Naive thymus-derived CD4-positive, alpha-beta T cell (primary cell): ENCODE measurements at regions not wholly inside any gene's neighbourhood (a gene's known extent, or its start where the extent isn't known, plus 50 kb on each side); places are given as distances from the start of the nearest gene placed in this dataset.
A peak's percentile ranks its signal among the peaks of the same experiment; 100 is the strongest.
"Not testable (repeated sequence)": the region's sequence is repeated elsewhere in the genome, so short reads cannot be mapped to it uniquely, and the experiment has no call there.

Experiments
- ATAC-seq: fragments of 150-1000 bp; cut with Tn5 transposase; 2 replicates; pipeline ENCODE4 v1.10.0; 2021; ENCODE audit warnings: mild to moderate bottlenecking, moderate library complexity
- CTCF ChIA-PET: fragments of 350-600 bp; sonication (Branson Sonifier 250); formaldehyde crosslinking; loops from one replicate; lab custom pipeline; 2021; ENCODE audit warnings: antibody characterized with exemption; lab: Charles Lee
- POLR2A ChIA-PET: fragments of 350-600 bp; sonication (Branson Sonifier 250); formaldehyde crosslinking; loops from one replicate; lab custom pipeline; 2021; ENCODE audit warnings: antibody characterized with exemption, inconsistent platforms; lab: Charles Lee
- DNase-seq, 9 donors: peaks; one replicate each; pipeline versions ENCODE4 v3.0.0 to v3.0.0-alpha.2; 2020 to 2022; ENCODE audit warnings: mixed read lengths in 1 of 9
- H3K27ac ChIP-seq: one replicate; pipeline ENCODE4 v1.7.0; 2013; ENCODE audit warnings: mild to moderate bottlenecking, low read depth, low read length, moderate library complexity
- H3K27me3 ChIP-seq, 2 donors: one replicate each; pipeline ENCODE4 v1.7.0; 2013; ENCODE audit warnings: low read length in 2 of 2, mild to moderate bottlenecking in 2 of 2, moderate library complexity in 2 of 2; ENCODE audit not compliant: control insufficient read depth in 2 of 2, insufficient read depth in 2 of 2
- H3K36me3 ChIP-seq, 3 experiments: 1 replicate in 2 of 3; 2 replicates in 1 of 3; pipeline ENCODE4 v1.7.0; 2013; ENCODE audit warnings: low read length in 3 of 3, mild to moderate bottlenecking in 3 of 3, moderate library complexity in 1 of 3; ENCODE audit not compliant: insufficient read depth in 3 of 3, control insufficient read depth in 2 of 3
- H3K4me1 ChIP-seq, 2 donors: one replicate each; pipeline ENCODE4 v1.7.0; 2013; ENCODE audit warnings: low read length in 2 of 2, mild to moderate bottlenecking in 2 of 2, moderate library complexity in 1 of 2; ENCODE audit not compliant: control insufficient read depth in 2 of 2, insufficient read depth in 2 of 2
- H3K4me3 ChIP-seq: 2 replicates; pipeline ENCODE4 v1.7.0; 2013; ENCODE audit warnings: mild to moderate bottlenecking, low read length
- H3K9me3 ChIP-seq, 3 experiments: 1 replicate in 2 of 3; 2 replicates in 1 of 3; pipeline ENCODE4 v1.7.0; 2013; ENCODE audit warnings: low read length in 3 of 3; ENCODE audit not compliant: control insufficient read depth in 2 of 3
- H3K27ac Mint-ChIP-seq, 9 donors: one replicate each; pipeline ENCODE4 v1.8.0; 2020 to 2022; ENCODE audit warnings: mixed read lengths in 9 of 9, mild to moderate bottlenecking in 8 of 9, moderate library complexity in 5 of 9, inconsistent platforms in 2 of 9
- H3K27me3 Mint-ChIP-seq, 5 donors: one replicate each; pipeline ENCODE4 v1.8.0; 2021 to 2022; ENCODE audit warnings: mixed read lengths in 5 of 5, mild to moderate bottlenecking in 1 of 5
- H3K36me3 Mint-ChIP-seq, 5 donors: one replicate each; pipeline ENCODE4 v1.8.0; 2020 to 2022; ENCODE audit warnings: mixed read lengths in 5 of 5, mild to moderate bottlenecking in 3 of 5, inconsistent platforms in 1 of 5
- H3K4me1 Mint-ChIP-seq, 7 donors: one replicate each; pipeline ENCODE4 v1.8.0; 2020 to 2022; ENCODE audit warnings: mixed read lengths in 7 of 7, mild to moderate bottlenecking in 3 of 7, inconsistent platforms in 1 of 7
- H3K4me3 Mint-ChIP-seq, 10 donors: one replicate each; pipeline ENCODE4 v1.8.0; 2020 to 2022; ENCODE audit warnings: mild to moderate bottlenecking in 10 of 10, mixed read lengths in 10 of 10, moderate library complexity in 6 of 10, inconsistent platforms in 2 of 10
- H3K9me3 Mint-ChIP-seq, 11 donors: one replicate each; pipeline ENCODE4 v1.8.0; 2020 to 2022; ENCODE audit warnings: mixed read lengths in 11 of 11, mild to moderate bottlenecking in 4 of 11, inconsistent platforms in 1 of 11, moderate library complexity in 1 of 11
- intact Hi-C, 2 donors: fragments of 100-400 bp; cut with micrococcal nuclease; formaldehyde crosslinking; loops; one replicate each; pipeline ENCODE4 v1.15.1; 2023

- peaks cover 0 to 8% (median under 1%) of the 10 kb centered on the region in 5 donors for H3K36me3 Mint-ChIP-seq
- H3K36me3 ChIP-seq, result no peaks in the 10 kb centered on the region
- no peak overlapping the region for H3K4me3 Mint-ChIP-seq
- intact Hi-C loops, result no loop called here
- H3K4me3 ChIP-seq, result no peak overlapping the region
- ChIA-PET POLR2A (no interaction called here), CTCF (no interaction called here)
- H3K9me3 ChIP-seq, result no peaks in the 10 kb centered on the region
- H3K4me1 ChIP-seq, result no peaks in the 10 kb centered on the region
- no peak overlapping the region for H3K27ac Mint-ChIP-seq
- no peak overlapping the region for H3K27ac ChIP-seq
- no peak for DNase-seq
- H3K27me3 Mint-ChIP-seq, result peaks cover 0 to 12% (median 0%) of the 10 kb centered on the region in 5 donors
- no peaks in the 10 kb centered on the region for H3K27me3 ChIP-seq
- no peaks in the 10 kb centered on the region for H3K4me1 Mint-ChIP-seq
- H3K9me3 Mint-ChIP-seq, result peaks cover 0 to 13% (median 4%) of the 10 kb centered on the region in 11 donors
- ATAC-seq, result no peak
These were observed 85.6 kb upstream of the CCND2 start for GRCh38 chr12:4187916-4188315.

- H3K4me3 ChIP-seq, CTCF ChIA-PET, H3K4me1 Mint-ChIP-seq, H3K27ac ChIP-seq, intact Hi-C loops, POLR2A ChIA-PET, DNase-seq, H3K9me3 ChIP-seq, H3K27me3 ChIP-seq, H3K36me3 ChIP-seq, ATAC-seq, H3K27ac Mint-ChIP-seq, H3K4me3 Mint-ChIP-seq, H3K4me1 ChIP-seq: not testable (repeated sequence)
- Mint-ChIP-seq H3K36me3 (peaks cover 0 to 12% (median 4%) of the 10 kb centered on the region in 5 donors), H3K27me3 (peaks cover 0 to 12% (median 0%) of the 10 kb centered on the region in 5 donors), H3K9me3 (peaks cover 0 to 19% (median 7%) of the 10 kb centered on the region in 11 donors)
These were observed 86.2 kb upstream of the CCND2 start for GRCh38 chr12:4187315-4187714.

GRCh38 chr12:4178424-4179170 lies 95.0 kb upstream of the CCND2 start:
- Mint-ChIP-seq H3K36me3 (peaks cover 0 to 17% (median 6%) of the 10 kb centered on the region in 5 donors), H3K27ac (peak overlapping the region in 1 of 9 donors; percentile 64), H3K9me3 (peaks cover 0 to 18% (median 10%) of the 10 kb centered on the region in 11 donors), H3K4me3 (peak overlapping the region in 1 of 10 donors; percentile 43), H3K27me3 (peaks cover 0 to 5% (median 0%) of the 10 kb centered on the region in 5 donors), H3K4me1 (peaks cover 0 to 22% (median 0%) of the 10 kb centered on the region in 7 donors)
- intact Hi-C loops, result loop anchor here in 1 of 2 donors (1.0 to 5.0 kb wide), 5 partner anchors 14 to 72 kb away; no protein-coding TSS in a partner anchor
- Histone ChIP-seq H3K9me3 (no peaks in the 10 kb centered on the region), H3K27me3 (no peaks in the 10 kb centered on the region), H3K27ac (no peak overlapping the region), H3K36me3 (no peaks in the 10 kb centered on the region), H3K4me1 (no peaks in the 10 kb centered on the region), H3K4me3 (no peak overlapping the region)
- ChIA-PET CTCF (no interaction called here), POLR2A (interaction anchor here (0.7 kb wide), 1 partner anchor 254 kb away, joined by 3 read pairs; no protein-coding TSS in a partner anchor)
- no peak for DNase-seq
- ATAC-seq, result no peak

DNA sequence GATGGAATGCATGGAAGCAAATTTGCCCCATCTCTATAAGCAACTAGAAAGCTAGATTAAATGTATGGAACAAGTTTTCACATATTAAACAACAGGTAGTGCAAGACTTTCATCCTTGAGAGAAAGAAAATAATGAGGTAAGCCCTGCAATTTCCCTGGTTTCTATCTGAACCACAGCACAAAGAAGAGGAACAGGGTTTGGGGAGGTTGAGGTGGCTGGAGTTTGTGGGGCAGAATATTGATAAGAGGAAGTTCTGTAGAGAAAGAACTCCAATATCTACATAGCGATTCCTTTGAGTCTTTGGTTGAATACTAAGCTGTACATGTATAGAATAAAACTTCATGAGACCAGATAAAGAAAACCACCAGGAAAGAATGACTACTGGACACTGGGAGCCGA lies 96.3 kb upstream of the CCND2 start:
- Histone ChIP-seq H3K27me3 (no peaks in the 10 kb centered on the region), H3K4me3 (no peak overlapping the region), H3K4me1 (no peaks in the 10 kb centered on the region), H3K9me3 (no peaks in the 10 kb centered on the region), H3K36me3 (no peaks in the 10 kb centered on the region), H3K27ac (no peak overlapping the region)
- no peak for ATAC-seq
- Mint-ChIP-seq H3K27ac (peak overlapping the region in 1 of 9 donors; percentile 48), H3K4me3 (peak overlapping the region in 1 of 10 donors; percentile 33), H3K27me3 (peaks cover 0 to 4% (median 0%) of the 10 kb centered on the region in 5 donors), H3K36me3 (peaks cover 0 to 10% (median 4%) of the 10 kb centered on the region in 5 donors), H3K4me1 (peaks cover 0 to 22% (median 0%) of the 10 kb centered on the region in 7 donors), H3K9me3 (peaks cover 0 to 9% (median 4%) of the 10 kb centered on the region in 11 donors)
- ChIA-PET POLR2A (no interaction called here), CTCF (interaction anchor here (0.7 kb wide), 1 partner anchor 34 kb away, joined by 3 read pairs; no protein-coding TSS in a partner anchor)
- DNase-seq, result no peak
- intact Hi-C loops, result loop anchor here in 1 of 2 donors (5.0 kb wide), 2 partner anchors 35 to 40 kb away; no protein-coding TSS in a partner anchor

DNA sequence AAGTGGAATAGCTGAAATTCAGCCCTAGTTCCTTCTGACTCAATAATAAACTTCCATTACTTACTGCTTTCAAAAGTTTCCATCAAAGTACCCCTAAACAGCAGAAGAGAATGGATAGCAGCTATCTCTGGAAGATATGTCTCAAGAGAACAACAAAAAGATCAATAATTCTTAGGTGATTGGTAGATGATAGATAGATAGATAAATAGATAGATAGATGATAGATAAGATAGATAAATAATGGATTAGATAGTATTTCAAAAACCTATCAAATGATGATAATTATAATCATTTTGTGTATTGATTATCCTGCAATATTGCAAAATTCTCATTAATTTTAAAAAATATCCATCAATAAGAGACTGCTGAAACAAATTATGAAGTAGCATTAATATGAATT lies 97.4 kb upstream of the CCND2 start:
- no peak for DNase-seq
- Mint-ChIP-seq H3K4me1 (peaks cover 0 to 24% (median 0%) of the 10 kb centered on the region in 7 donors), H3K36me3 (peaks cover 0 to 10% (median 4%) of the 10 kb centered on the region in 5 donors), H3K9me3 (peaks cover 0 to 4% (median 0%) of the 10 kb centered on the region in 11 donors), H3K27me3 (no peaks in the 10 kb centered on the region), H3K4me3 (no peak overlapping the region), H3K27ac (no peak overlapping the region)
- Histone ChIP-seq H3K4me3 (no peak overlapping the region), H3K36me3 (no peaks in the 10 kb centered on the region), H3K27me3 (no peaks in the 10 kb centered on the region), H3K4me1 (no peaks in the 10 kb centered on the region), H3K27ac (no peak overlapping the region), H3K9me3 (no peaks in the 10 kb centered on the region)
- ChIA-PET POLR2A (no interaction called here), CTCF (no interaction called here)
- intact Hi-C loops, result loop anchor here in 1 of 2 donors (5.0 kb wide), 2 partner anchors 34 to 41 kb away; no protein-coding TSS in a partner anchor
- no peak for ATAC-seq

- peaks cover 0 to 38% (median 3%) of the 10 kb centered on the region in 7 donors for H3K4me1 Mint-ChIP-seq
- no peak overlapping the region for H3K4me3 Mint-ChIP-seq
- H3K36me3 ChIP-seq, result no peaks in the 10 kb centered on the region
- H3K27ac Mint-ChIP-seq, result peak overlapping the region in 1 of 9 donors; percentile 52
- ATAC-seq (no peak), DNase-seq (no peak)
- H3K4me3 ChIP-seq, result no peak overlapping the region
- peaks cover 0 to 10% (median 4%) of the 10 kb centered on the region in 5 donors for H3K36me3 Mint-ChIP-seq
- POLR2A ChIA-PET, result no interaction called here
- H3K4me1 ChIP-seq, result no peaks in the 10 kb centered on the region
- H3K9me3 ChIP-seq, result no peaks in the 10 kb centered on the region
- H3K9me3 Mint-ChIP-seq, result peaks cover 0 to 4% (median 0%) of the 10 kb centered on the region in 11 donors
- no peaks in the 10 kb centered on the region for H3K27me3 Mint-ChIP-seq
- CTCF ChIA-PET, result no interaction called here
- intact Hi-C loops, result no loop called here
- no peaks in the 10 kb centered on the region for H3K27me3 ChIP-seq
- no peak overlapping the region for H3K27ac ChIP-seq
These were observed 99.1 kb upstream of the CCND2 start for GRCh38 chr12:4174417-4174816.
